ENCODE measurements at regions not wholly inside any gene's neighbourhood (a gene's known extent, or its start where the extent isn't known, plus 50 kb on each side); places are given as distances from the start of the nearest gene placed in this dataset.
"Not testable (repeated sequence)": the region's sequence is repeated elsewhere in the genome, so short reads cannot be mapped to it uniquely, and the experiment has no call there.

GRCh38 chr2:4693266-4693665, 989.9 kb downstream of the DCDC2C start:
- DNase-seq (ENCODE audit: low read depth in 2 of 2) = no peak

DNA sequence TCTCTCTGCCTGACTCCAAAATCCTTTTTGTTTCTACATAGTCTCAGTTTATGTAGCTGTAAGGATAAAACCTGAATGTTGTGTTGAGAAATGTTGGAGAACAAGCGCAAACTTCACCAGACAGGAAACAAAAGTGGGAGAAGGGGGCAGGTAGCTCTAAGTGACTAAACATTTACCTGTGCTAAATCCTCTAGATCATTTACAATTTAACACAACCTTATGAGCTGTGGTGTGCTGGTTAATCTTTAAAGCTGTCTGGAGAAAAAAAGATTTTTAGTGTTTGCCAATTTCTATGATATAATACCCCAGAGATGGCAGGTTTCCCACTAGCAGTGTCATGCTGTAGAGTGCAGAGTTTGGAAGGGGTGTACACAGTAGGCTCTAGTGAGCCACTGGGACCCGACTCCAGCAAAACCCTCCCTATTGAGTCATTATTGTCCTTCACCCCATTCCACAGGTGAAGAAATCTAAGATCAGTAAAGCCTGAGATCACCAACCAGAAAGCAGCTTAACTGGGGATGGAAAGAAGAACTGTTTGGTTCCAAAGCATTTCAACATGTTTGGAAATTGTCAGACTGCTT, 992.0 kb downstream of the DCDC2C start:
- DNase-seq (ENCODE audit: low read depth in 2 of 2) = no peak

DNA sequence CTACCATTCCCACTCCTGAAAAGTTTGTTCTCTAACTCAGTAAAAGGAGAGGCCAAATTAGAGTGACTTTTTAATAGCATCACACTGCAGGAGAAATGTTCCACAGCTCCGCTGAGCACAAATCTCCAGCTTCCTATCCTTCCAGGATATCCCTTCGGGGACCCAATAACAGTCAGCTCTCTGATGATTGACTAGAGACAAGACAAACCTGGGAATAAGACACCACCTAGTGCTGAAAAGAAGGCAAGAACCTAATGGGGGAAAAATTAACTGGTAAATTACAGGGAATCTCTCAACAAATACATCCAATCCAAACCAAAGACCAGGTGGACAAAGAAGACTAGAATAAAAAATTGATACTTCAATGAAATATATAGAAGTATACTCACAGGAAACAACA, 977.1 kb upstream of the SOX11 start:
- no peak for DNase-seq (ENCODE audit: low read depth in 2 of 2)

GRCh38 chr2:4718777-4719176, 973.4 kb upstream of the SOX11 start:
- DNase-seq (ENCODE audit: low read depth in 2 of 2) = no peak

DNA sequence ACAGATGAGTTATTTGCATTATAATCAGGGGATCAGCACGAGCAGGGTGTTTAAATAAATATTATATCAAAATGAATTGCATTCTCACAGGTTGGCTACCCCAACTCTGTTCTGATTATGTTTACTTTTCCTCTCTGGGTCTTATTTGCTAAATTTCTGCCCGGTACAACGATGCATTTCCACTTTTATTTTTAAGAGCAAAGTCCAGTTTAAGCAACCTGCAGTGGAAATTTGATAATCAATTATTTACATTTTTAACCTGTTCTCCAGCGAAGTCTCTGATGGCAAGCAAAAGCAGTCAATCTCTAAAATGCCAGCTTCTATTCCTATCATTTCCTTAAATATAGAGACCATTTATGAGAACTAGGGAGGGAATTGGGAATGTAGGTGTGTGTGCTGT, 966.6 kb upstream of the SOX11 start:
- no peak for DNase-seq (ENCODE audit: low read depth in 2 of 2)

DNA sequence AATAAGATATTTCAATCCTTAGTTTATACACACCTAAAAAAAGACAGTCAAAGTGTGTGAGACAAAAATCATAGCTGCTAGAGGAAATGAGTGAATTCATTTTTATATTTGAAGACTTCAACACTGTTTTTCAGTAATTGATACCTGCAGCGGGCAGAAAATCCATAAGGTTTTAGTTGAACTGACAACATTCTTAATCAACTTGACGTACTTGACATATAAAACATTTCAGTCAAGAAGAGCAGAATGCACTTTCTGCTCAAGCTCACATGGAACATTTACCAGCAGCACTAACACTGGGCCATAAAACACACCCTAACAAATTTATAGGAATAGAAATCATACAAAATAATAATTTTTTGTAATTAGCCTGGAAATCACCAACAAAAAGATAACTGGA, 959.6 kb upstream of the SOX11 start:
- no peak for DNase-seq (ENCODE audit: low read depth in 2 of 2)

GRCh38 chr2:4745056-4745991, 946.9 kb upstream of the SOX11 start:
- no peak for DNase-seq (ENCODE audit: low read depth in 2 of 2)

- no peak for DNase-seq (ENCODE audit: low read depth in 2 of 2)
Measured at GRCh38 chr2:4753721-4754120, 938.5 kb upstream of the SOX11 start.

- no peak for DNase-seq (ENCODE audit: low read depth in 2 of 2)
Measured at GRCh38 chr2:4762951-4763376, 929.2 kb upstream of the SOX11 start.

DNA sequence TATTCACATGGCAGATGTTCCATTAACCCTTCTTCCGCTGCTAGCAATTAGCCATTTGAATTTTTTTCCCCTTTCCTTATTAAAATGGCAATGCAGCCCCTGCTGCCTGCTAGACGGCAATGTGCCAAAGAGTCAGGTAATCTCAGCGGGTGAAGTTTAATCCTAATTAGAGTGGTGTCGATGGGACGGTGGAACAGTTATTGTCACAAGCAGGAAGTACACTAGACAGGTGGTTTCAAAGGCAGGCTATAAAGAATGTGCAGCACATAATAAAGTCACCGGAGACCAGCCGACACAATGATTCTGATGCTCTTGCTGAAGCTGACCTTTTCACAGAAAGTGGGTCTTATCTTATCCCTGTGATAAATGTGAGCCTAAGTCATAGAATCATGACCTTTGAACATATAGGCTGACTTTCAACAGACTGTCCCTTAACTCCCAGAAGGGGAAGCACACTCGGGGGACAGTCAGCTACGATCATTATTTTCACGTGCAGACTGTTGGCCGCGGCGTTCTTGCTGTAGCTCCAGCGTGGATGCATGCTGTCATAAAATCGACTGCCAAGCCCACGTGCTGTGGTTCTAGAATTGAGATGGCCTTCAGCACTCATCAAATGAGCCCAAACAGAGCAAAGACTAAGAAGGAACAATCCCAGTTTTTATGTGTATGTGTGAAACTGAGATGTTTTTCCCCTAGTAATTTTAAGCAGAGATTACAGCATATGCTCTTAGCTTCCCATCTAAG, 926.2 kb upstream of the SOX11 start:
- no peak for DNase-seq (ENCODE audit: low read depth in 2 of 2)

DNA sequence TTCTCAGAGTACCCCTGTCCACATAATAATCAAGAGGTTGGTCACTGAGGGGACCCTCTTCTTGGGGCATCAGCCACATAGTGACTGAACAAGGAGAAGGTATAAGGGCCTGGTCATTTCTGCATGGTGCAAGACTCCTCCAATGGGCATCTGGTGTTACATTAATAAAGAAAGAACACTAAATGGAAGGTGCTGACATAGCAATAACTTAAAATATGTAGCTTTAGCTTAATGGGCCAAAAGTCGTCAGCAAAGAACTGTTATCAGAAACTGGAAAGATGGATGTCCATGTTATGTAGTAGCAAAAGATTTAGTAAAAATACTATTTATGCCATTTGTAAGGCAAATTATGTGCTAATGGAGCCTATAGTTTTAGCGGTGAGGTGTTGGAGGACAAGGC, 916.5 kb upstream of the SOX11 start:
- no peak for DNase-seq (ENCODE audit: low read depth in 2 of 2)

GRCh38 chr2:4780679-4781078, 911.5 kb upstream of the SOX11 start:
- no peak for DNase-seq (ENCODE audit: low read depth in 2 of 2)

DNA sequence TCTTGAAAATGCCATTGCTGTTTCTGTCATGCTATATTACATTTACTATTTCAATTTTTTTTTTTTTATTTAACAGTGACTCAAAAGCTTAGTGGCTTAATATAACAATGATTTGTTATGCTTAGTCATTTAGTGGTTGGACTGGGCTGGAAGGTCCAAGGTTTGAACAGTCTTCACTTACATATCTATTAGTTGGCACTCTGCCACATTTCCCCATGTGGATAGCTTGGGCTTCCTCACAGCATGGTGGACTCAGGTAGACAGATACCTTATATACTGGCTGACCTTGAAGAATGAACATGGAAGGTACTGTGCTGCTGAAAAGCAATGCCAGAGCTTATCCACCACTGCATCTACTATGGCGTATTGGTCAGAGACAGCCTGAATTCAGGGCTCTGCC, 909.5 kb upstream of the SOX11 start:
- no peak for DNase-seq (ENCODE audit: low read depth in 2 of 2)

DNA sequence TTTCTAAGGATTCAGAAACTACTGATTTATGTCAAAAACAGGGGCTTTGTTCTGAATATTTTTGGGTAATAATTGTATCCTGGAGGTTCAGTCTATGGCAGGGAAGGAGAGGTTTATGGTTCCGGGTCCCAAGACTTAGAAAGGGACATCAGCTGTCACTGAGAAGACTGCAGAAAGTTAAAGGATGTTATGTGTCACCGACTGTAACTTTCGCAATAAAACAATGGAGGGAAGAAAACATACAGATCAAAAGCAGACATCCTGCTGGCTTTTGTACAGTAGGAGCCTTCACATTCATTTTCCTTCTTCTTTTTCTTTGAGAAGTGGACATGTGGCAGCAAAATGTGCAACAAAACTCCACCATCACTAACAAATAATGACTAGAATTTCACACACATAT, 900.7 kb upstream of the SOX11 start:
- DNase-seq (ENCODE audit: low read depth in 2 of 2) = no peak

GRCh38 chr2:4792126-4792525, 900.1 kb upstream of the SOX11 start:
- no peak for DNase-seq (ENCODE audit: low read depth in 2 of 2)

- no peak for DNase-seq (ENCODE audit: low read depth in 2 of 2)
Measured at GRCh38 chr2:4803396-4803795, 888.8 kb upstream of the SOX11 start.

DNA sequence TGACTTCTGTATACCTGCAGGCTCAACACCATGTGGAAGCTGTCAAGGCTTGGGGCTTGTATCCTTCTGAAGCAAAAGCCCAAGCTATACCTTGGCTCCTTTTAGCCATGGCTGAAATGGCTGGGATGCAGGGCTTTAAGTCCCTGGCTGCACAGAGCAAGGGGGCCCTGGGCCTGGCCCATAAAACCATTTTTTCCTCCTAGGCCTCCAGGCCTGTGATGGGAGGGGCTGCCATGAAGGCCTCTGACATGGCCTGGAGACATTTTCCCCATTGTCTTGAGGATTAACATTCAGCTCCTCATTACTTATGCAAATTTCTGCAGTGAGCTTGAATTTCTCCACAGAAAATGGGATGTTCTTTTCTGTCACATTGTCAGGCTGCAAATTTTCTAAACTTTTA, 878.0 kb upstream of the SOX11 start:
- DNase-seq (ENCODE audit: low read depth in 2 of 2) = not testable (repeated sequence)

DNA sequence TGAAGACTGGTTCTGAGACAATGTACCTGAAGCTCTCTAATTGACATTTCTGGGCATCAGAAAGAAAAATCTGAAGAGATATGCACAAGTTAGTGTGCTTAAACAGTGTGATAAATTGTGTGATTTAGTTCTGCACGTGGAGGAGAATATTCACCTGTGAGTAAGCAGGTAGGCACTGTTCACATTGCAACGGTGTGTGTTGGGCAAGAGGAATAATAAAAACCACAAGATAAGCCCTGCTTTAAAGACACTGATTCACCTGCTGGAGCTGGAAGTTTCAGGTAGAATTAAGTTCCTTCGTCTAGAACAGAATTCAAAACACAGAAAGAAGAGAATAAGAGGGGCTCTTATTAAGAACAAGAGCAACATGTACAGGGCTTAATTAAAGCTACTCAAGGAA, 864.3 kb upstream of the SOX11 start:
- no peak for DNase-seq (ENCODE audit: low read depth in 2 of 2)

GRCh38 chr2:4828682-4829374, 863.4 kb upstream of the SOX11 start:
- no peak for DNase-seq (ENCODE audit: low read depth in 2 of 2)

DNA sequence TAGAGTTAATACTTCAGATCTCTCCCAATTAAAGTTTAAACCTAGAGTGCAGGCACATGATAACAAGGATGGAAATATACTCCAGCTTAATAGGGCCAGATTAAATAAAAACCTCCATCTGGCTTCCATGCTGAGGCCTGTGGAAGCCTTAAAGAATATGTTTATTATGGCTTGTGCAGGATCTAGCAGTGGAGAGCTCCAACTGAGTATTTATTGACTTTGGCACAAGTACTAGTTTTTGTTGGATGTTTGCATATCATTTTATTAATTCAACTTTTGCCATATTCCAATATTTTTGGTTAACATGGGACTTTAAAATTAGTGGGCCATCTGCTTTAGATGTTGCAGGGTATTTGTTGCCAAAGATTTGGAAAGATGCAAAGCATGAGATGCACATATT, 860.4 kb upstream of the SOX11 start:
- DNase-seq (ENCODE audit: low read depth in 2 of 2) = no peak

GRCh38 chr2:4832642-4833041, 859.5 kb upstream of the SOX11 start:
- no peak for DNase-seq (ENCODE audit: low read depth in 2 of 2)

- DNase-seq (ENCODE audit: low read depth in 2 of 2) = no peak
Measured at GRCh38 chr2:4838626-4839025, 853.6 kb upstream of the SOX11 start.
